ENCODE measurements at regions not wholly inside any gene's neighbourhood (a gene's known extent, or its start where the extent isn't known, plus 50 kb on each side); places are given as distances from the start of the nearest gene placed in this dataset.

GRCh38 chr7:121510302-121510701 lies 114.2 kb upstream of the FAM3C start:
- Mint-ChIP-seq H3K9me3 (peaks cover 37% of the 10 kb centered on the region), H3K27ac (ENCODE audit: unreplicated experiment) (no peak overlapping the region), H3K27me3 (ENCODE audit: low read depth) (no peaks in the 10 kb centered on the region), H3K4me3 (no peak overlapping the region), H3K4me1 (peaks cover 23% of the 10 kb centered on the region), H3K36me3 (ENCODE audit: low read depth) (peaks cover 36% of the 10 kb centered on the region)
- no peak for TF ChIP-seq CTCF (conservative IDR thresholded peaks at IDR 0.05)
- no peak for DNase-seq (ENCODE audit: low read depth, low spot score)

DNA sequence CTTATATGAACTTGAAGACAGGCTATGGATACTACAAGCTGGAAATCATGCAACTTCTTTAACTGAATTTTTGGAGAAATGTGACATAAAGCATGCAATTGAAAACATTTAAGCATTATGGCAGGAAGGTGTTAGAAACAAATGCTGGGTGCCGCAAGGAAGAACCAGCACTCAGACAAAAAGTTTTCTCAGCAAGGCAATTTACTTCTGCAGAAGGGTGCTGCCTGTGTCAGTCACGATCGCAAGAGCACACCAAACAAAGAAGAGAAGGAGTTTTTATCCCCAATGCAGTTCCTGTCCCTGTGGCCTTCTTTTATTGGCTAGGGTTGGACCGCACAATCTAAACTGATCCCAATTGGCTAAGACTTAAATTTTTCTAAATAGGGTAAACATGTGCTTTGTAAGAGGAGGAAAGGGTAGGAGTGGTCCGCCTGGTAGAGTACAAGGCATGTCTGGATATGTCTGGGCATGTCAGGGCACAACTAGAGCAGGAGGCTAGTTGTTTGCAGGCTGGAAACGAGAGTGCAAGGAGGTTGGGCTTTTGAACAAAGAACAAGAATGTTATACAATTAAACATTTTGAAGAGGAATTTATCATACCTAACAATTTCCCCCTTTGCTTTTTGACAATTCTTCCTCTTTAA lies 109.6 kb upstream of the FAM3C start:
- Mint-ChIP-seq H3K27ac (ENCODE audit: unreplicated experiment) (no peak overlapping the region), H3K4me1 (peaks cover 14% of the 10 kb centered on the region), H3K4me3 (no peak overlapping the region), H3K9me3 (peaks cover 31% of the 10 kb centered on the region), H3K36me3 (ENCODE audit: low read depth) (peaks cover 35% of the 10 kb centered on the region), H3K27me3 (ENCODE audit: low read depth) (no peaks in the 10 kb centered on the region)
- no peak for DNase-seq (ENCODE audit: low read depth, low spot score)
- no peak for TF ChIP-seq CTCF (conservative IDR thresholded peaks at IDR 0.05)

DNA sequence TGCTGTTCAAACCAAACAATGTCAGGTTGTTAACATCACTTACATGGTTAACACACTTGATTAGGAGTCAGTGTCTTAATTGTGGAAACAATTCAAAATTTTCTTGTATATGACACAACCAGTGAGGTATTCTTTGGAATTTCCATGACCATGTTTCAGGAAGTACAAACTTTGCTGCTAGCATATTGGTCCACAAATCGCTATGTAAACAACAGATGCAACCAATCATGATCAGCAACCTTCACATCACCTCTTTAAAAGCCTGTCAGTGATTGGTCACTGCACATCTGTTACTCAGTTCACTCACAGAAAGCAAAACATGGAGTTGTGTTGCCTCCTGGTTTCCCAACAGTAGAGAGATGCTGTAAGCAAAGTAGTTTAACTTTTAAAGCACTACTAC lies 108.9 kb upstream of the FAM3C start:
- Mint-ChIP-seq H3K4me3 (no peak overlapping the region), H3K27ac (ENCODE audit: unreplicated experiment) (no peak overlapping the region), H3K27me3 (ENCODE audit: low read depth) (no peaks in the 10 kb centered on the region), H3K36me3 (ENCODE audit: low read depth) (peaks cover 30% of the 10 kb centered on the region), H3K4me1 (peaks cover 14% of the 10 kb centered on the region), H3K9me3 (peaks cover 31% of the 10 kb centered on the region)
- no peak for TF ChIP-seq CTCF (conservative IDR thresholded peaks at IDR 0.05)
- no peak for DNase-seq (ENCODE audit: low read depth, low spot score)

- no peaks in the 10 kb centered on the region for H3K27me3 Mint-ChIP-seq (ENCODE audit: low read depth)
- peaks cover 14% of the 10 kb centered on the region for H3K4me1 Mint-ChIP-seq
- no peak for TF ChIP-seq CTCF (conservative IDR thresholded peaks at IDR 0.05)
- peaks cover 26% of the 10 kb centered on the region for H3K36me3 Mint-ChIP-seq (ENCODE audit: low read depth)
- H3K4me3 Mint-ChIP-seq: no peak overlapping the region
- peaks cover 28% of the 10 kb centered on the region for H3K9me3 Mint-ChIP-seq
- H3K27ac Mint-ChIP-seq (ENCODE audit: unreplicated experiment): no peak overlapping the region
- no peak for DNase-seq (ENCODE audit: low read depth, low spot score)
Measured at GRCh38 chr7:121504482-121504881, 108.4 kb upstream of the FAM3C start.

- H3K36me3 Mint-ChIP-seq (ENCODE audit: low read depth): peaks cover 24% of the 10 kb centered on the region
- H3K4me1 Mint-ChIP-seq: peaks cover 10% of the 10 kb centered on the region
- H3K27ac Mint-ChIP-seq (ENCODE audit: unreplicated experiment): no peak overlapping the region
- peaks cover 24% of the 10 kb centered on the region for H3K9me3 Mint-ChIP-seq
- H3K27me3 Mint-ChIP-seq (ENCODE audit: low read depth): no peaks in the 10 kb centered on the region
- no peak for TF ChIP-seq CTCF (conservative IDR thresholded peaks at IDR 0.05)
- DNase-seq (ENCODE audit: low read depth, low spot score): no peak
- no peak overlapping the region for H3K4me3 Mint-ChIP-seq
Measured at GRCh38 chr7:121503730-121504129, 107.6 kb upstream of the FAM3C start.

Data from neural crest cell (in vitro differentiated cells).